GM21367 (cell line): ENCODE measurements at regions not wholly inside any gene's neighbourhood (a gene's known extent, or its start where the extent isn't known, plus 50 kb on each side); places are given as distances from the start of the nearest gene placed in this dataset.
"Not testable (repeated sequence)": the region's sequence is repeated elsewhere in the genome, so short reads cannot be mapped to it uniquely, and the experiment has no call there.

Experiments
- ATAC-seq: cut with Tn5 transposase; IDR thresholded peaks from one replicate; pipeline ENCODE4 v1.9.1; 2021; ENCODE audit not compliant: unreplicated experiment

- ATAC-seq = no peak
Observed at GRCh38 chr5:60102961-60103693, 209.6 kb upstream of the PDE4D start.

- no peak for ATAC-seq
Observed at GRCh38 chr5:60101573-60101972, 208.0 kb upstream of the PDE4D start.

GRCh38 chr5:60092671-60093422, 199.3 kb upstream of the PDE4D start:
- ATAC-seq = no peak

GRCh38 chr5:60086583-60086982, 193.1 kb upstream of the PDE4D start:
- no peak for ATAC-seq

GRCh38 chr5:60084226-60084625, 190.7 kb upstream of the PDE4D start:
- no peak for ATAC-seq

GRCh38 chr5:60077292-60077691, 183.8 kb upstream of the PDE4D start:
- ATAC-seq = no peak

GRCh38 chr5:60076746-60077145, 183.2 kb upstream of the PDE4D start:
- no peak for ATAC-seq

GRCh38 chr5:60066502-60066901, 173.0 kb upstream of the PDE4D start:
- no peak for ATAC-seq

GRCh38 chr5:60060389-60060788, 166.9 kb upstream of the PDE4D start:
- no peak for ATAC-seq

GRCh38 chr5:60056191-60056590, 162.7 kb upstream of the PDE4D start:
- no peak for ATAC-seq

GRCh38 chr5:60055168-60055567, 161.6 kb upstream of the PDE4D start:
- no peak for ATAC-seq

GRCh38 chr5:60041996-60042664, 148.6 kb upstream of the PDE4D start:
- ATAC-seq = not testable (repeated sequence)

- ATAC-seq = not testable (repeated sequence)
Observed at GRCh38 chr5:60041508-60041907, 148.0 kb upstream of the PDE4D start.

- ATAC-seq = no peak
Observed at GRCh38 chr5:60036192-60036938, 142.8 kb upstream of the PDE4D start.

GRCh38 chr5:60026161-60026560, 132.6 kb upstream of the PDE4D start:
- ATAC-seq = no peak

GRCh38 chr5:60024104-60024503, 130.6 kb upstream of the PDE4D start:
- no peak for ATAC-seq

GRCh38 chr5:60023255-60023654, 129.7 kb upstream of the PDE4D start:
- ATAC-seq = no peak

GRCh38 chr5:60020457-60020856, 126.9 kb upstream of the PDE4D start:
- ATAC-seq = no peak

GRCh38 chr5:60018960-60019359, 125.4 kb upstream of the PDE4D start:
- ATAC-seq = not testable (repeated sequence)

GRCh38 chr5:60018091-60018490, 124.6 kb upstream of the PDE4D start:
- no peak for ATAC-seq

- ATAC-seq = no peak
Observed at GRCh38 chr5:60014331-60014730, 120.8 kb upstream of the PDE4D start.
